Activated CD8-positive, alpha-beta memory T cell treated with anti-CD3 and anti-CD28 coated beads for 4 hours (primary cell): ENCODE measurements at regions not wholly inside any gene's neighbourhood (a gene's known extent, or its start where the extent isn't known, plus 50 kb on each side); places are given as distances from the start of the nearest gene placed in this dataset.

Experiments used
- DNase-seq, 2 donors: peaks; one replicate each; pipeline ENCODE4 v3.0.0-alpha.2; 2020; ENCODE audit warnings: low read depth in 2 of 2

GRCh38 chr6:56715741-56716140, 73.1 kb upstream of the DST start:
- DNase-seq: no peak

DNA sequence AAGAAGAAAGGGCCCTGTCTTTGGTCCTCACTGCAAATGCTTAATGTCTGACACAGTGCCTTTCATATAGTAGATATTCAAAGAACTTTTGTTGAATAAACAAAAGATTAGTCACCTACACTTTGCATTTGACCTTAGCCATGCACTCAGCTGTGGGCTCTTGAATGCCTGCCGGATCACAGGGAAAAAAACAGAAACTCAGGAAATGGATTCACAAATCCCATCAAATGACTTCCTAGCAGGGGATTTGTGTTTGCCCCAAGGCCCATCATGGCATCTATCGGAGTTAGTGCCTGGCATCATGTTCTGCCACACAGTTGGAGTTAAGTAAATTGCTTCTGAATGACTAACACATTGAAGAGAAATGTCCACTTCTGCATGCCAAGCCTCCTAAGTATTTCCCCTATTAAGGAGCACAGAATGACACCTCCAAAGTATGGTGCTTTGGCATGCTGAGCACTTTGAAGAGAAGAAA, 72.3 kb upstream of the DST start:
- DNase-seq: no peak

DNA sequence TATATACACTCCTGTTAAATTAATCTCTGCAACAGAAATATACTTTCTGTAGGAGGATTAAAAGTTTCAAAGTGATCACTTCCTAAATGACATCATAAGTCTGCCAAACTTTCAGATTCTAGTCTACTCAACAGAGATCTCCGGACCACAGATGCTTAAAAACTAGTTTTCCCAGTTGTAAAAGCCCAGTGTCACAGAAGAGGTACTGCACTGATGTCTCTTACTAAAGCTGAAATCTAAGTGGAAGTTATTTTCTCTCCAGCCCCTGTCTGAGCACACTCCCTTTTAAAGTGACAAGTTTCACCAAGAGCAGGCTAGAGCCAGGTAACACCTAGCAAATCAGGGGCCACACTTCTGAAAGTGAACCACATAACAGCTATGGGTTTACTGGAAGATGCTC, 71.6 kb upstream of the DST start:
- no peak for DNase-seq

DNA sequence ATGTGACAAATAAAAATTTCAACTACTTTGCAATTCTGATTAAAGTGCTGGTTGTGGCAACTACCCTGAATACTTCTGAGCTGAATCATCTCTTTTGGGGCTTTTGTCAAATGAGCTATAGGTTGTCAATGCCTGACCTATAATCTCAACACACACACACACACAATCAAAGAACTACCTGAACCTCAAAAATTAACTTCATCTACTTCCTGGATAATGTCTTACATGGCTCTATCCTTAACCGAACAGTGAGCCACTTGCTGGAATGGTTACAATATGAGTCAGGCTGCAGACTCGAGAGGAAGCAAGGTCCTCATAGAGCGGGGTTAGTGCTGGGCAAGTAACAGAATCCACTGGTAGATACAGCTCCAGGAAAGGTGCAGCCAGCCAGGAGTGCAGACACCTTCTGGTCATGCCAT, 70.6 kb upstream of the DST start:
- DNase-seq: no peak

DNA sequence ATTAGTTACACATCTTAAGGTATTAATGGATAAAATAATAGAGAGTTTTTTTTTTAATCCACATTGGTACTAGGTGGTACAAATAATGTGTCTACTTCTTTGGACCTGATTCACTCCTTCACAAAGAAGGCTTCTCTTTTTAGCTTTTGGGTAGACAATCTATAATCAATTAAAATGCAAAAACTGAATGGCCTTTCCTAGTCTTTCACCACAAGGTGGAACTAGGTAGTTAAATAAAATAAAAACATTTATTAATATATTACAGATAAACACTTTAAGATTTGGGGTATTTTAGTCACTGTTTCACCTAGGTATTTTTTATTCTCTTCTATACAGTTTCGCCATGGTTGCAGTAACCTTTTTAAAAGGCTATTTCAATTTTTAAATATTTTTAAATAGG, 68.3 kb upstream of the DST start:
- no peak for DNase-seq

DNA sequence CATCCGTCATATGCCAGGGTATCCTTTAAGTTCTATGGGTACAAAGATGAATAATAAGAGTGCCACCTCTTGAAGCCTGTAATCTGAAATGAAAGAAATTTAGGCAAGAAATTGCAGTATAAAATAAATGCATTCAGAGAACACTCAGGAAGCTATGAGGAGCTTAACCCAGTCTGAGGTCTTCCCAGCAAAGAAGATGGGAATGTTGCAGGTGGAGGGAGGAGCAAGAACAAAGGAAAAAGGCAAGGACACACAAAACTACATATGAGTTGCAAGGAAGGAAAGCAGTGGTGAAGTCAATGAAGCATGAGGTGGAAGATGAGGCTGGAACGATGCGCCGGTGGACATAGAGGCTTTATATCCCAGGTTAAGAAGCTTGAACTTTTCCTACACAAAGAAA, 67.0 kb upstream of the DST start:
- no peak for DNase-seq

- no peak for DNase-seq
Observed at GRCh38 chr6:56708810-56709597, 66.3 kb upstream of the DST start.

DNA sequence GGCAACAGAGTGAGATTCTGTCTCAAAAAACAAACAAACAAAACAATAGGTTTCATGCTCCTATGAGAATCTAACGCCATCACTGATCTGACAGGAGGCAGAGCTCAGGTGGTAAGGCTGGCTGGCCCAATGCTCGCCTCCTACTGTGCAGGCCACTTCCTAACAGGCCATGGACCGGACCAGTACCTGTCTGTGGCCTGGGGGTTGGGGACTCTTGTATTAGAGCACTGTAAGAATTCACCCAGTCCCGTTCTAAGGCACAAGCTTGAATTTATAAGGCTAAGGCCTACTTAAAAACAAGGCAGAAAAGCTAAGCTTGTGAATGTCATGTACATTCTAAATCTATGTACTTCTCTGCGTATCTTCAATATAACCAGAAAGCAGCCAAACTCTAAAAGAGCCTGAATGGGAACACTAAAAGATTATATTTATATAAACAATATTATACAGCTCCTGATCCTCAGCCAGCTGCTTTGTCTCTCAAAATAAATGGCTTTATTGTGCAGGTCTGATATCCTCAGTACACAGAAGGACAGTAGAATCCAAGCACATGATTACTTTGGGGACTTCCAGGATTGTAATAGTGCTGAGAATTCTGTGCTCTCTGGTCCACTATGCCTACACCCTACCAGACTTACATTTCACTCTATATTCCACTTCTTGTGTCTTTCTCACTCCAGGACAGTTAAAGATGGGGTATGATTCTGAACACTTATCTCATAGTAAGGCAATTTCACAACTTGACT, 64.5 kb upstream of the DST start:
- DNase-seq: no peak

DNA sequence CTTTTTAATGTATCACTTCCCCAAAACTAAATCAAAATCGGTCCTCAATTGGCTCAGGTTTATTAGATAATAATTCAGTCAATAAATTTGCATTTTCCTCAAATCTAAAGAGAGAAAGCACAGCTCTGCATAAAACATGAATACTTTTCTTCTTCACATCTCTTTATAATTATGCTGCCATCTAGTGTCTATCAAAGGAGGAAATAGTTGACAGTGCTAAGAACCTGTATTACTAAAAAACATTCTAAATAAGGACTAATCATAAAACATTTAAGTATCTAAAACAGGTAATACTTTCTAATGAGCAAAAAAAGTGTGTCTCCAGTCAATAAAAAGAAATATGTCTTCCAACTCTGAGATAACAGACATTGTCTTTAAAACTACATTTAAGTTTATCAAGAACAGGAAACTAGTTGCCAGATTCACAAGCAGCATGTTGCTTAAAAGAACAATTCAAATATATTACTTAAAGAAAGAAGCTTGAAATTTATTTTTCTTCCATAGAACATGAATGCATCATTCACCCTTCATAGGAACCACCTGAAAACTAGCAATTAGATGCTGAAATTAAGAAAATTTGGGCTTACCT, 56.5 kb upstream of the DST start:
- no peak for DNase-seq

- no peak for DNase-seq
Observed at GRCh38 chr6:56695702-56696101, 53.0 kb upstream of the DST start.

DNA sequence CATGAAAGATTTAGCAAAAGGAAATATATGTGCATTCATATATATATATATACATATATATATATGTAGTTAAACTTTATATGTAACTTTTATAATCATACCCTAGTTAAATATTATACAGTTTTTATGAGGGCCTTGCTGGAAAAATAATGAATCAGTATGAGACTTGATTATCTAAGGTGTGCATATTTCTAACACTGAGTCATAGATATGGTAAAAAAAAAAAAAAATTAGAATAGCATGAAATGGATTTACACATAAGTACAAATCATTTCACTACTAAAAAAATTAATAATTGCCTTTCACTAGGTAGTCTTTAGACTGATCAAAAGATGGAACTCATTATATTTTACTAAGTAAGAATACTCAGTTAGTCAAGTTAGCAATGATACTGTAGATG, 51.3 kb upstream of the DST start:
- DNase-seq: no peak

GRCh38 chr6:56693246-56693607, 50.5 kb upstream of the DST start:
- no peak for DNase-seq

GRCh38 chr6:56692523-56693245, 50.0 kb upstream of the DST start:
- no peak for DNase-seq
